ENCODE measurements at regions not wholly inside any gene's neighbourhood (a gene's known extent, or its start where the extent isn't known, plus 50 kb on each side); places are given as distances from the start of the nearest gene placed in this dataset.

- DNase-seq (ENCODE audit: extremely low read depth in 1 of 11, low read depth in 9 of 11, low spot score in 4 of 11): no peak
Measured at GRCh38 chr10:43752682-43753081, 104.0 kb upstream of the ZNF32 start.

- DNase-seq (ENCODE audit: extremely low read depth in 1 of 11, low read depth in 9 of 11, low spot score in 4 of 11): no peak
Measured at GRCh38 chr10:43751646-43752045, 103.0 kb upstream of the ZNF32 start.

- no peak for DNase-seq (ENCODE audit: extremely low read depth in 1 of 11, low read depth in 9 of 11, low spot score in 4 of 11)
Measured at GRCh38 chr10:43749940-43750552, 101.4 kb upstream of the ZNF32 start.

GRCh38 chr10:43749145-43749576 lies 100.5 kb upstream of the ZNF32 start:
- no peak for DNase-seq (ENCODE audit: extremely low read depth in 1 of 11, low read depth in 9 of 11, low spot score in 4 of 11)

- no peak for DNase-seq (ENCODE audit: extremely low read depth in 1 of 11, low read depth in 9 of 11, low spot score in 4 of 11)
Measured at GRCh38 chr10:43748560-43748959, 99.9 kb upstream of the ZNF32 start.

- DNase-seq (ENCODE audit: extremely low read depth in 1 of 11, low read depth in 9 of 11, low spot score in 4 of 11): no peak
Measured at GRCh38 chr10:43746906-43747305, 98.2 kb upstream of the ZNF32 start.

- DNase-seq (ENCODE audit: extremely low read depth in 1 of 11, low read depth in 9 of 11, low spot score in 4 of 11): no peak
Measured at GRCh38 chr10:43739161-43739560, 90.5 kb upstream of the ZNF32 start.

GRCh38 chr10:43737003-43737402 lies 88.3 kb upstream of the ZNF32 start:
- DNase-seq (ENCODE audit: extremely low read depth in 1 of 11, low read depth in 9 of 11, low spot score in 4 of 11): no peak

- DNase-seq (ENCODE audit: extremely low read depth in 1 of 11, low read depth in 9 of 11, low spot score in 4 of 11): no peak
Measured at GRCh38 chr10:43735907-43736306, 87.2 kb upstream of the ZNF32 start.

- DNase-seq (ENCODE audit: extremely low read depth in 1 of 11, low read depth in 9 of 11, low spot score in 4 of 11): no peak
Measured at GRCh38 chr10:43734716-43735115, 86.0 kb upstream of the ZNF32 start.

GRCh38 chr10:43731486-43731885 lies 82.8 kb upstream of the ZNF32 start:
- no peak for DNase-seq (ENCODE audit: extremely low read depth in 1 of 11, low read depth in 9 of 11, low spot score in 4 of 11)

GRCh38 chr10:43728425-43728824 lies 79.7 kb upstream of the ZNF32 start:
- DNase-seq (ENCODE audit: extremely low read depth in 1 of 11, low read depth in 9 of 11, low spot score in 4 of 11): no peak

GRCh38 chr10:43727935-43728334 lies 79.3 kb upstream of the ZNF32 start:
- DNase-seq (ENCODE audit: extremely low read depth in 1 of 11, low read depth in 9 of 11, low spot score in 4 of 11): no peak

- no peak for DNase-seq (ENCODE audit: extremely low read depth in 1 of 11, low read depth in 9 of 11, low spot score in 4 of 11)
Measured at GRCh38 chr10:43715334-43715733, 66.7 kb upstream of the ZNF32 start.

GRCh38 chr10:43712821-43713584 lies 64.3 kb upstream of the ZNF32 start:
- no peak for DNase-seq (ENCODE audit: extremely low read depth in 1 of 11, low read depth in 9 of 11, low spot score in 4 of 11)

- no peak for DNase-seq (ENCODE audit: extremely low read depth in 1 of 11, low read depth in 9 of 11, low spot score in 4 of 11)
Measured at GRCh38 chr10:43710772-43711471, 62.2 kb upstream of the ZNF32 start.

- DNase-seq (ENCODE audit: extremely low read depth in 1 of 11, low read depth in 9 of 11, low spot score in 4 of 11): no peak
Measured at GRCh38 chr10:43708262-43708661, 59.6 kb upstream of the ZNF32 start.

- no peak for DNase-seq (ENCODE audit: extremely low read depth in 1 of 11, low read depth in 9 of 11, low spot score in 4 of 11)
Measured at GRCh38 chr10:43707770-43708169, 59.1 kb upstream of the ZNF32 start.

- no peak for DNase-seq (ENCODE audit: extremely low read depth in 1 of 11, low read depth in 9 of 11, low spot score in 4 of 11)
Measured at GRCh38 chr10:43706166-43706565, 57.5 kb upstream of the ZNF32 start.

GRCh38 chr10:43703286-43703685 lies 54.6 kb upstream of the ZNF32 start:
- DNase-seq (ENCODE audit: extremely low read depth in 1 of 11, low read depth in 9 of 11, low spot score in 4 of 11): no peak

All from renal cortex interstitium (tissue), 11 donors.